ENCODE measurements at regions not wholly inside any gene's neighbourhood (a gene's known extent, or its start where the extent isn't known, plus 50 kb on each side); places are given as distances from the start of the nearest gene placed in this dataset.

DNA sequence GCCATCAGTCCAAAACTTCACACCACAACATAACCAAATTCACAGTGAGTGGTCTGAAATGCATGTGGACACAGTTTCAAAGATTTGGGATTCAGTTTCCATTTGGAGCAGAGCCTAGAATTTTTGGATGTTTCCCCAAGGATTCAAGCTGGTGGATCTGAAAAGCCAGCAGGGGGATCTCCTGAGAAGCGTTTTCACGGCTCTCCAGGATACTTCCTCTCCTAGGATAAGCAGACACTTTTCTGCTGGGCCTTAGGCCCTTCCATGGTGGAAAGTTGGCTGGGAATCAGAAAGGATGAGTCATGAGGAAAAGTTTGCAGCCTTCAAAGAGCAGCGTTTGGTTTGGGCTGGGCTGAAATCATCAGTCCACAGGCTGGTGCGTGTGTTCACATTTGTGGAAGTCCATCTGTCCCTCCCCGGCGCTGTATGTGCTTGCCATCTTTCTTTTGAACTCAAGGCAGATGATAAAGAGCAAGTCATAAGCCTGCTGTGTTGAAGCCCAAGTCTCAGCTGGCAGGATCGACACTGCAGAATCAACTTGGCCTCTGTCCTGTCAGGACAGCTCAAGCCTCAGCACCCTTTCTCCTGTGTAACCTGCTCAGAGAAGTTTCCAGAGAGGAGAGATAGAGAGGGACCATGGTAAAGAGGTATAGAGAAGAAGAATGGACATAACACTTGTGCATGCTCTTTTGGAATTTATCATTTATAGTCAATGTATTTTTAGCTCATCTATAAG lies 152.6 kb upstream of the MSX2 start:
- H3K27ac ChIP-seq: no peak overlapping the region
- WGBS, 3 donors: 14 to 17% (median 16%) methylated on average over 7 of the region's 7 CpGs

DNA sequence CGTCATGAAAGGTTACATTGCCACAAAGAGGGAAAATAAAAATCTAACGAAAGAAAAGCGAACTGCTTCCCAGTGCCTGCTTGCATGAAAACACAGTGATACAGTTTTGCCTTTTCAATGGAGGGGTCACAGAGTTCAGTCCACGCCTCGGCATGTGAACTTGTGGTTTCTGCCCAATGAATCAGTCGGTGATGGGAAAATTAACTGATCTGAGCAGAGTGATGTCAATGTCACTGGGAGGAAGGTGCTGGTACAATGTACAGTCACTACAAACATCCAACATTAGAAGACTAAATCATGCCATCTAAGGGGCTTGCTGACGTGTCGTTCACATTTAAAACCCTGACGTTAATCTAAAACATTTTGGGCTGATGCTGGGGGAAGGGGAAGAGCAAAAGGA lies 151.8 kb upstream of the MSX2 start:
- TF ChIP-seq, protein P1, sequence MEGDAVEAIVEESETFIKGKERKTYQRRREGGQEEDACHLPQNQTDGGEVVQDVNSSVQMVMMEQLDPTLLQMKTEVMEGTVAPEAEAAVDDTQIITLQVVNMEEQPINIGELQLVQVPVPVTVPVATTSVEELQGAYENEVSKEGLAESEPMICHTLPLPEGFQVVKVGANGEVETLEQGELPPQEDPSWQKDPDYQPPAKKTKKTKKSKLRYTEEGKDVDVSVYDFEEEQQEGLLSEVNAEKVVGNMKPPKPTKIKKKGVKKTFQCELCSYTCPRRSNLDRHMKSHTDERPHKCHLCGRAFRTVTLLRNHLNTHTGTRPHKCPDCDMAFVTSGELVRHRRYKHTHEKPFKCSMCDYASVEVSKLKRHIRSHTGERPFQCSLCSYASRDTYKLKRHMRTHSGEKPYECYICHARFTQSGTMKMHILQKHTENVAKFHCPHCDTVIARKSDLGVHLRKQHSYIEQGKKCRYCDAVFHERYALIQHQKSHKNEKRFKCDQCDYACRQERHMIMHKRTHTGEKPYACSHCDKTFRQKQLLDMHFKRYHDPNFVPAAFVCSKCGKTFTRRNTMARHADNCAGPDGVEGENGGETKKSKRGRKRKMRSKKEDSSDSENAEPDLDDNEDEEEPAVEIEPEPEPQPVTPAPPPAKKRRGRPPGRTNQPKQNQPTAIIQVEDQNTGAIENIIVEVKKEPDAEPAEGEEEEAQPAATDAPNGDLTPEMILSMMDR (IDR thresholded peaks at IDR 0.05): no peak
- Histone ChIP-seq H3K27ac (no peak overlapping the region), H3K27me3 (ENCODE audit: insufficient read depth in 3 of 3, low read length in 2 of 3) (no peaks in the 10 kb centered on the region), H3K4me3 (no peak overlapping the region), H3K9me3 (no peaks in the 10 kb centered on the region), H3K4me1 (peaks cover 9% of the 10 kb centered on the region), H3K36me3 (ENCODE audit: insufficient read depth in 1 of 2, low read depth in 1 of 2) (no peaks in the 10 kb centered on the region)
- DNase-seq (no peak), ATAC-seq (no peak)
- intact Hi-C loops (cut with DNase I): loop anchor here in 1 of 2 donors (5.0 to 10.0 kb wide), 2 partner anchors 150 to 152 kb away; partner anchors contain the start of gene MSX2
- 80 to 86% (median 86%) methylated on average over 9 of the region's 9 CpGs for WGBS, 3 donors

More for the DNA sequence above, 152.6 kb upstream of the MSX2 start:
- no peaks in the 10 kb centered on the region for H3K9me3 ChIP-seq
- DNase-seq: peak in 1 of 2 donors; percentile 33
- peak; percentile 77 to 86 (median 82) for ATAC-seq
- H3K4me1 ChIP-seq: peaks cover 9% of the 10 kb centered on the region
- H3K36me3 ChIP-seq (ENCODE audit: insufficient read depth in 1 of 2, low read depth in 1 of 2): no peaks in the 10 kb centered on the region
- TF ChIP-seq, protein P1 (IDR thresholded peaks at IDR 0.05): no peak
- intact Hi-C loops (cut with DNase I): loop anchor here in 1 of 2 donors (5.0 to 10.0 kb wide), 2 partner anchors 150 to 153 kb away; partner anchors contain the start of gene MSX2
- H3K27me3 ChIP-seq (ENCODE audit: insufficient read depth in 3 of 3, low read length in 2 of 3): no peaks in the 10 kb centered on the region
- no peak overlapping the region for H3K4me3 ChIP-seq

DNA sequence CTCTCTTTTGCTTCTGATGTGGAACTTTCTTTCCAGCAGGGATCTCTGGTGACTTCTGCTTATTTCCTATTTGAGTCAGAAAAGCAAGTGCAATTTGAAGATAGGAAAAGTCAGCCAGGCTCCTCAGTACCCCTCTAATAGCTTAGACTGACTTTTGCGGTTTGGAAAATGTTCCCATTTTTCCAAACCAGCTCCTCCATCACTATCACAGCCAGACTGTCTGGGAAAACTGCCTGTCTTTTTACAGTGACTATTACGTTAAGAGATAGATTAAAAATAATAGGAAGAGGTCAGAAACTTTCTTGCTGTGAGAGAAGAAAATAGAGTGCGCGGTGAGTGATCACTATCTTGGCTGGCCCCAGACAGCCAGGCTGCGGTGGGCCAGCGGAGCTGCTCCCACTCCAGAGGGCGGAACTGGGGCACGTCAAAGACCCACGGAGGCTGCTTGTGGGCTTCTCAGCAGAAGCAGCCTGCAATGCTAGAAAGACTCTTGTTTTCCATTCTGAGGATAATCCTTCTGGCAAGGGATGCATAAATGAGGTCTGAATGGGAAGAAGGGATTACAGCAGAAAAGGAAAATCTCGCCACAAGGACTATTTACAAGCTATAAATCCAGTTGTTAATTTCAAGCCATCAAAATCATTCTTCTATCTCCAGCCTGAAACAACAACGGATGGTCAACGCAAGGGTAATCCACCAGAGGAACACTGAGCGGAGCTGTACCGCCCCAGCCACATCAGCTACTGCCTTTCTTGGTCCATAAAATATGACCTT lies 151.0 kb upstream of the MSX2 start:
- Histone ChIP-seq H3K4me3 (no peak overlapping the region), H3K4me1 (peaks cover 9% of the 10 kb centered on the region), H3K36me3 (ENCODE audit: insufficient read depth in 1 of 2, low read depth in 1 of 2) (no peaks in the 10 kb centered on the region), H3K9me3 (no peaks in the 10 kb centered on the region), H3K27ac (no peak overlapping the region), H3K27me3 (ENCODE audit: insufficient read depth in 3 of 3, low read length in 2 of 3) (no peaks in the 10 kb centered on the region)
- DNase-seq (no peak), ATAC-seq (no peak)
- 75 to 78% (median 77%) methylated on average over 14 of the region's 14 CpGs for WGBS, 3 donors
- TF ChIP-seq, protein P1 (IDR thresholded peaks at IDR 0.05): no peak
- intact Hi-C loops (cut with DNase I): loop anchor here in 1 of 2 donors (5.0 to 10.0 kb wide), 2 partner anchors 151 kb away; partner anchors contain the start of gene MSX2

DNA sequence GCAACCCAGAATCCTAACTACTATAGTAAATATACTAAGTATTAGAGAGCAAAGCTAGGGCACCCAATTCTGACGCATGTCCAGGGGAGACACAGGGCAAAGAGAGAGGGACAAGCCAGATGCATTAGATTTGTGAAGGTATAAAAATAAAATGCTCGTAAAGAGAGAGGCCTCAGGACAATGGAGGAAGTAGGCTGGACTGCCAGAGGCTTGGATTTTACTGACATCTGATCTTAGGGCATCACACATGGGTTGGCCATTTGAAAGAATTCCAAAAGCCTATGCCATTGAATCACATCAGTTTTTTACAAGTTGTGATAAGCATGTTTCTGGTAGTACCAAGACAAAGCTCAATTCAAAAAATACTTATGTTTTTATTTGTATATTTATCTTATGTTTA lies 149.3 kb upstream of the MSX2 start:
- DNase-seq: no peak
- ATAC-seq: peak in 1 of 4 donors; percentile 63
- no peaks in the 10 kb centered on the region for H3K9me3 ChIP-seq
- H3K27me3 ChIP-seq (ENCODE audit: insufficient read depth in 3 of 3, low read length in 2 of 3): no peaks in the 10 kb centered on the region
- WGBS, 3 donors: 31 to 41% (median 33%) methylated on average over 2 of the region's 2 CpGs
- H3K36me3 ChIP-seq (ENCODE audit: insufficient read depth in 1 of 2, low read depth in 1 of 2): no peaks in the 10 kb centered on the region
- intact Hi-C loops (cut with DNase I): loop anchor here in 1 of 2 donors (10.0 kb wide), 1 partner anchor 150 kb away; the partner anchor contains the start of gene MSX2
- peaks cover 9% of the 10 kb centered on the region for H3K4me1 ChIP-seq
- no peak overlapping the region for H3K4me3 ChIP-seq
- TF ChIP-seq, protein P1 (IDR thresholded peaks at IDR 0.05): no peak
- no peak overlapping the region for H3K27ac ChIP-seq

Measured in psoas muscle (tissue), 7 donors.